ENCODE measurements at regions not wholly inside any gene's neighbourhood (a gene's known extent, or its start where the extent isn't known, plus 50 kb on each side); places are given as distances from the start of the nearest gene placed in this dataset.

- intact Hi-C loops (cut with micrococcal nuclease): no loop called here
- DNase-seq (no peak), ATAC-seq (no peak)
- no peaks in the 10 kb centered on the region for H3K9me3 ChIP-seq (ENCODE audit: low read length)
- no peak overlapping the region for H3K9ac ChIP-seq (ENCODE audit: low read length)
- H3K4me3 ChIP-seq (ENCODE audit: low read length): no peak overlapping the region
- TF ChIP-seq EZH2phosphoT487 (IDR thresholded peaks at IDR 0.05; ENCODE audit: borderline replicate concordance, low read length) (no peak), EZH2 (IDR thresholded peaks at IDR 0.05; ENCODE audit: low read length, unreplicated experiment) (no peak)
- TF ChIP-seq, protein P1, sequence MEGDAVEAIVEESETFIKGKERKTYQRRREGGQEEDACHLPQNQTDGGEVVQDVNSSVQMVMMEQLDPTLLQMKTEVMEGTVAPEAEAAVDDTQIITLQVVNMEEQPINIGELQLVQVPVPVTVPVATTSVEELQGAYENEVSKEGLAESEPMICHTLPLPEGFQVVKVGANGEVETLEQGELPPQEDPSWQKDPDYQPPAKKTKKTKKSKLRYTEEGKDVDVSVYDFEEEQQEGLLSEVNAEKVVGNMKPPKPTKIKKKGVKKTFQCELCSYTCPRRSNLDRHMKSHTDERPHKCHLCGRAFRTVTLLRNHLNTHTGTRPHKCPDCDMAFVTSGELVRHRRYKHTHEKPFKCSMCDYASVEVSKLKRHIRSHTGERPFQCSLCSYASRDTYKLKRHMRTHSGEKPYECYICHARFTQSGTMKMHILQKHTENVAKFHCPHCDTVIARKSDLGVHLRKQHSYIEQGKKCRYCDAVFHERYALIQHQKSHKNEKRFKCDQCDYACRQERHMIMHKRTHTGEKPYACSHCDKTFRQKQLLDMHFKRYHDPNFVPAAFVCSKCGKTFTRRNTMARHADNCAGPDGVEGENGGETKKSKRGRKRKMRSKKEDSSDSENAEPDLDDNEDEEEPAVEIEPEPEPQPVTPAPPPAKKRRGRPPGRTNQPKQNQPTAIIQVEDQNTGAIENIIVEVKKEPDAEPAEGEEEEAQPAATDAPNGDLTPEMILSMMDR (conservative IDR thresholded peaks at IDR 0.05; ENCODE audit: low read depth, low read length): no peak
- no TSS peak for BruUV-seq (replicated peaks)
- H3K36me3 ChIP-seq (ENCODE audit: low read depth, low read length): no peaks in the 10 kb centered on the region
- no peaks in the 10 kb centered on the region for H3F3A ChIP-seq (ENCODE audit: low read length, unreplicated experiment)
- ChIA-PET POLR2A (ENCODE audit: unreplicated experiment) (no interaction called here), CTCF (no interaction called here)
- no peak overlapping the region for H3K4me2 ChIP-seq (ENCODE audit: low read length)
- H3K79me2 ChIP-seq (ENCODE audit: low read length): no peaks in the 10 kb centered on the region
- H2AFZ ChIP-seq (ENCODE audit: low read length): no peak overlapping the region
- H3K27me3 ChIP-seq (ENCODE audit: low read length): no peaks in the 10 kb centered on the region
- H3K9me2 ChIP-seq (replicated peaks; ENCODE audit: low read length): no peaks in the 10 kb centered on the region
- H3K27ac ChIP-seq (ENCODE audit: low read length): no peak overlapping the region
- no peaks in the 10 kb centered on the region for H3K4me1 ChIP-seq (ENCODE audit: insufficient read depth, low read length)
- H4K20me1 ChIP-seq (ENCODE audit: low read length): no peaks in the 10 kb centered on the region
These were observed 1020.0 kb upstream of the GHITM start for GRCh38 chr10:83119346-83119745.

DNA sequence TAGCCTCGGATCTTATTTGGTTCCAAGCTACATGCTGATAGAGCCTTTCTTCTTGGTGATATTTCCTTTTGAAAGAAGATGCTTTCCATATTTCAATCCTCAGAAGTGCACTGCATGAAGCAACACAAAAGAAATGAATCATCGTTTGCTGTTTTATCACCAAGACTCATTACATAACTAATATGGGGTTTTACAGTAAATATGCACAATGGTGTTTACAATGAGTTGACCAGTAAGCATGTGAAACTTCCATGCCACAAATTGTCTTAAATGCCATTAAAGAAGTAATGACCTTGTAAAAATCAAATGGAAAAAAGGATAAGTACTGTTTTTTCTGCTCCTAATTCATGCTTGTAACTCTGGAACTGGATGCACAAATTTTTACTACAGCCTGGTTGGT is 1017.0 kb upstream of the GHITM start:
- Histone ChIP-seq H4K20me1 (ENCODE audit: low read length) (no peaks in the 10 kb centered on the region), H3K9me2 (replicated peaks; ENCODE audit: low read length) (no peaks in the 10 kb centered on the region), H3K27me3 (ENCODE audit: low read length) (no peaks in the 10 kb centered on the region), H3K4me3 (ENCODE audit: low read length) (no peak overlapping the region), H3K79me2 (ENCODE audit: low read length) (no peaks in the 10 kb centered on the region), H3K4me1 (ENCODE audit: insufficient read depth, low read length) (no peaks in the 10 kb centered on the region), H3K36me3 (ENCODE audit: low read depth, low read length) (no peaks in the 10 kb centered on the region), H2AFZ (ENCODE audit: low read length) (no peak overlapping the region), H3F3A (ENCODE audit: low read length, unreplicated experiment) (no peaks in the 10 kb centered on the region), H3K4me2 (ENCODE audit: low read length) (no peak overlapping the region), H3K9ac (ENCODE audit: low read length) (no peak overlapping the region), H3K27ac (ENCODE audit: low read length) (no peak overlapping the region), H3K9me3 (ENCODE audit: low read length) (no peaks in the 10 kb centered on the region)
- POLR2A ChIA-PET (ENCODE audit: unreplicated experiment): no interaction called here
- ATAC-seq: no peak
- intact Hi-C loops (cut with micrococcal nuclease): no loop called here
- TF ChIP-seq, protein P1 (conservative IDR thresholded peaks at IDR 0.05; ENCODE audit: low read depth, low read length): no peak
- no peak for TF ChIP-seq EZH2phosphoT487 (IDR thresholded peaks at IDR 0.05; ENCODE audit: borderline replicate concordance, low read length)
- no peak for TF ChIP-seq EZH2 (IDR thresholded peaks at IDR 0.05; ENCODE audit: low read length, unreplicated experiment)
- DNase-seq: no peak
- CTCF ChIA-PET: no interaction called here
- BruUV-seq (replicated peaks): no TSS peak

- Histone ChIP-seq H3K4me3 (ENCODE audit: low read length) (no peak overlapping the region), H3K9ac (ENCODE audit: low read length) (no peak overlapping the region), H3K27me3 (ENCODE audit: low read length) (no peaks in the 10 kb centered on the region), H3K27ac (ENCODE audit: low read length) (no peak overlapping the region), H3K9me3 (ENCODE audit: low read length) (no peaks in the 10 kb centered on the region), H2AFZ (ENCODE audit: low read length) (no peak overlapping the region), H3K9me2 (replicated peaks; ENCODE audit: low read length) (no peaks in the 10 kb centered on the region), H3F3A (ENCODE audit: low read length, unreplicated experiment) (no peaks in the 10 kb centered on the region), H3K4me1 (ENCODE audit: insufficient read depth, low read length) (no peaks in the 10 kb centered on the region), H3K79me2 (ENCODE audit: low read length) (no peaks in the 10 kb centered on the region), H3K36me3 (ENCODE audit: low read depth, low read length) (no peaks in the 10 kb centered on the region), H3K4me2 (ENCODE audit: low read length) (no peak overlapping the region), H4K20me1 (ENCODE audit: low read length) (no peaks in the 10 kb centered on the region)
- intact Hi-C loops (cut with micrococcal nuclease): no loop called here
- DNase-seq (no peak), ATAC-seq (no peak)
- CTCF ChIA-PET: no interaction called here
- TF ChIP-seq EZH2phosphoT487 (IDR thresholded peaks at IDR 0.05; ENCODE audit: borderline replicate concordance, low read length) (no peak), EZH2 (IDR thresholded peaks at IDR 0.05; ENCODE audit: low read length, unreplicated experiment) (no peak)
- TF ChIP-seq, protein P1 (conservative IDR thresholded peaks at IDR 0.05; ENCODE audit: low read depth, low read length): no peak
- POLR2A ChIA-PET (ENCODE audit: unreplicated experiment): no interaction called here
- BruUV-seq (replicated peaks): no TSS peak
These were observed 1011.2 kb upstream of the GHITM start for GRCh38 chr10:83127942-83128575.

Data from PC-3 (cell line).